ENCODE measurements at regions not wholly inside any gene's neighbourhood (a gene's known extent, or its start where the extent isn't known, plus 50 kb on each side); places are given as distances from the start of the nearest gene placed in this dataset.

DNA sequence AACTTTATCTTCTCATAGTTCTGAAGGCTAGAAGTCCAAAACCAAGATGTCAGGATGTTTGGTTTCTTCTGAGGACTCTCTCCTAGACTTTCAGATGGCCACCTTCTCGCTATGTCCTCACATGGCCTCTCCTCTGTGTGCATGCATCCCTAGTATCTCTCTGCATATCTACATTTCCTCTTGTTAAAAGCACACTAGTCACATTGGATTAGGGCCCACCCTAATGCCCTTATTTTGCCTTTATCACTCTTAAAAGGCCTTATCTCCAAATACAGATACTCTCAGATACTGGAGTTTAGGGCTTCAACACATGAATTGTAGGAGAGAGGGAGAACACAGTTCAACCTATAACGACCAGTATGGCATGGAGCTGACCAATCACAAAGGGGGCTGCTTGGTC is 151.7 kb downstream of the PRELID2 start:
- Histone ChIP-seq H3K9me3 (ENCODE audit: insufficient read depth, low read depth, low read length) (no peaks in the 10 kb centered on the region), H3K4me3 (ENCODE audit: insufficient read depth, low read depth, low read length) (no peak overlapping the region), H3K27me3 (ENCODE audit: insufficient read depth, low read length) (no peaks in the 10 kb centered on the region), H3K36me3 (ENCODE audit: insufficient read depth, low read length) (no peaks in the 10 kb centered on the region), H3K79me2 (ENCODE audit: insufficient read depth, low read length) (no peaks in the 10 kb centered on the region), H4K20me1 (ENCODE audit: insufficient read depth, low read length) (no peaks in the 10 kb centered on the region), H3K4me1 (ENCODE audit: insufficient read depth, low read length) (no peaks in the 10 kb centered on the region), H3K4me2 (ENCODE audit: low read length) (no peak overlapping the region), H3K9ac (ENCODE audit: low read length) (no peak overlapping the region), H3K27ac (ENCODE audit: low read depth, low read length) (no peak overlapping the region), H2AFZ (ENCODE audit: low read depth, low read length) (no peak overlapping the region)
- H3K27ac Mint-ChIP-seq (ENCODE audit: unreplicated experiment), result no peak overlapping the region
- no peak for FAIRE-seq
- H3K4me1 Mint-ChIP-seq (ENCODE audit: low read depth, unreplicated experiment), result peaks cover 8% of the 10 kb centered on the region
- no peak for DNase-seq (ENCODE audit: low read depth)
- H3K36me3 Mint-ChIP-seq (ENCODE audit: low read depth, unreplicated experiment), result no peaks in the 10 kb centered on the region
- H3K27me3 Mint-ChIP-seq (ENCODE audit: low read depth, unreplicated experiment), result no peaks in the 10 kb centered on the region
- no peaks in the 10 kb centered on the region for H3K9me3 Mint-ChIP-seq (ENCODE audit: unreplicated experiment)
- no peak overlapping the region for H3K4me3 Mint-ChIP-seq (ENCODE audit: unreplicated experiment)
- TF ChIP-seq, protein P1, sequence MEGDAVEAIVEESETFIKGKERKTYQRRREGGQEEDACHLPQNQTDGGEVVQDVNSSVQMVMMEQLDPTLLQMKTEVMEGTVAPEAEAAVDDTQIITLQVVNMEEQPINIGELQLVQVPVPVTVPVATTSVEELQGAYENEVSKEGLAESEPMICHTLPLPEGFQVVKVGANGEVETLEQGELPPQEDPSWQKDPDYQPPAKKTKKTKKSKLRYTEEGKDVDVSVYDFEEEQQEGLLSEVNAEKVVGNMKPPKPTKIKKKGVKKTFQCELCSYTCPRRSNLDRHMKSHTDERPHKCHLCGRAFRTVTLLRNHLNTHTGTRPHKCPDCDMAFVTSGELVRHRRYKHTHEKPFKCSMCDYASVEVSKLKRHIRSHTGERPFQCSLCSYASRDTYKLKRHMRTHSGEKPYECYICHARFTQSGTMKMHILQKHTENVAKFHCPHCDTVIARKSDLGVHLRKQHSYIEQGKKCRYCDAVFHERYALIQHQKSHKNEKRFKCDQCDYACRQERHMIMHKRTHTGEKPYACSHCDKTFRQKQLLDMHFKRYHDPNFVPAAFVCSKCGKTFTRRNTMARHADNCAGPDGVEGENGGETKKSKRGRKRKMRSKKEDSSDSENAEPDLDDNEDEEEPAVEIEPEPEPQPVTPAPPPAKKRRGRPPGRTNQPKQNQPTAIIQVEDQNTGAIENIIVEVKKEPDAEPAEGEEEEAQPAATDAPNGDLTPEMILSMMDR (IDR thresholded peaks at IDR 0.05; ENCODE audit: insufficient read depth, low read depth, low read length), result no peak
- no peak for TF ChIP-seq EZH2 (IDR thresholded peaks at IDR 0.05; ENCODE audit: insufficient read depth, low read length)

DNA sequence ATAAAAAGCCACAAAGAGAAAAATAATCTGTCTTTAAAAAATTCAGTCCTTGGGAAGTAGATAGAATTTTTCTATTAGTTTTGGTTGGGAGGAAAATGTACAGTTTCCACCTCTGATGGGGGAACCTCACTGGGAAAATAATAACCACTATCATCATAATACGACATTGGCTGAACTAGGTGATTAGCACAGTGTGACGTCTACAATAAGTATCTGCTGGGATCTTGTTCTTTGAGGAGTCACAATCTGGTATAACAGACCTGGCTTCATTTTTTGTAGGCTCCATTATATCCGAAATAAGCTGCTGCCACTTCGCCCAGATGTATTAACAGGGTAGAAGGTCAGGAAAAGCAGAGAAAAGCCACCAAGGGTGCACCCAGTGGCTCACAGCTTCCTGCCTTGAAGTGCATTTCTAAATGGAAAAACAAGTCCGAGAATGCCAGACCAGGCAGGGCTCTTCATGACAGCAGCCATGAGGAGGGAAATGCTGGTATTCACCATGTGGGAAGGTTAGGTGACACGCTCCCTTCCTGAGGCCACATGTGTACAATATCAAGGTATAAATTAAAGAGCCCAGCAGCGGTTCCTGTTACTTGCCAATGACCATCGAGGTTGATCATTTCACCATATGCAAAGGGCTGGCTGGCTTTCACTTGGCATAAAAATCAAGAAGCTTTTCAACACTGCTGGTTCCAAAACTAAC is 152.8 kb downstream of the PRELID2 start:
- no peaks in the 10 kb centered on the region for H3K36me3 ChIP-seq (ENCODE audit: insufficient read depth, low read length)
- DNase-seq (ENCODE audit: low read depth) (no peak), FAIRE-seq (no peak)
- H3K27me3 ChIP-seq (ENCODE audit: insufficient read depth, low read length), result no peaks in the 10 kb centered on the region
- no peaks in the 10 kb centered on the region for H3K36me3 Mint-ChIP-seq (ENCODE audit: low read depth, unreplicated experiment)
- H2AFZ ChIP-seq (ENCODE audit: low read depth, low read length), result no peak overlapping the region
- H3K4me1 ChIP-seq (ENCODE audit: insufficient read depth, low read length), result no peaks in the 10 kb centered on the region
- H3K27ac ChIP-seq (ENCODE audit: low read depth, low read length), result no peak overlapping the region
- H3K27ac Mint-ChIP-seq (ENCODE audit: unreplicated experiment), result peak overlapping the region; percentile 48
- H3K4me1 Mint-ChIP-seq (ENCODE audit: low read depth, unreplicated experiment), result peaks cover 8% of the 10 kb centered on the region
- H3K9me3 ChIP-seq (ENCODE audit: insufficient read depth, low read depth, low read length), result no peaks in the 10 kb centered on the region
- no peaks in the 10 kb centered on the region for H3K27me3 Mint-ChIP-seq (ENCODE audit: low read depth, unreplicated experiment)
- H3K9me3 Mint-ChIP-seq (ENCODE audit: unreplicated experiment), result no peaks in the 10 kb centered on the region
- H3K79me2 ChIP-seq (ENCODE audit: insufficient read depth, low read length), result no peaks in the 10 kb centered on the region
- no peak overlapping the region for H3K4me3 Mint-ChIP-seq (ENCODE audit: unreplicated experiment)
- no peaks in the 10 kb centered on the region for H4K20me1 ChIP-seq (ENCODE audit: insufficient read depth, low read length)
- H3K4me3 ChIP-seq (ENCODE audit: insufficient read depth, low read depth, low read length), result no peak overlapping the region
- no peak overlapping the region for H3K9ac ChIP-seq (ENCODE audit: low read length)
- TF ChIP-seq, protein P1 (IDR thresholded peaks at IDR 0.05; ENCODE audit: insufficient read depth, low read depth, low read length), result no peak
- no peak for TF ChIP-seq EZH2 (IDR thresholded peaks at IDR 0.05; ENCODE audit: insufficient read depth, low read length)
- H3K4me2 ChIP-seq (ENCODE audit: low read length), result no peak overlapping the region

DNA sequence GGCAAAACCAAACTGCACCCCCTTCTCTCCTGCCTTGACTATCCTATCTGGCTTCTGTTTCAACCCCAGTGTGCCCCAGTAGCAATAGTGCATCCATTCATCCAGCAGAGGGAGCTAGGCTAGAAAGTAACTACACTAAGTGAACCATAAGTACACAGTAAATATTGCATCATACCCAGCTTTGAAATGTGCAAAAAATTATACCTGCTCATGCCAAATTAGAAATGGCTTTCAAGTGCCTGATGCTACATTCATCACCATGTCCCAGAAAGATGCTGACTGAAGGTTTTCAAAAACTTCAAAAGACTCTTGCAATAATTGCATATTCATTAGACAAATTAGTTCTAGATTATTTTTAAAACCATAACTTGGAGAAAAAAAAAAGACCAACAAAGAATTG is 153.5 kb downstream of the PRELID2 start:
- no peaks in the 10 kb centered on the region for H4K20me1 ChIP-seq (ENCODE audit: insufficient read depth, low read length)
- H3K27ac Mint-ChIP-seq (ENCODE audit: unreplicated experiment), result peak overlapping the region; percentile 48
- no peak overlapping the region for H3K4me3 Mint-ChIP-seq (ENCODE audit: unreplicated experiment)
- no peaks in the 10 kb centered on the region for H3K79me2 ChIP-seq (ENCODE audit: insufficient read depth, low read length)
- H3K9ac ChIP-seq (ENCODE audit: low read length), result no peak overlapping the region
- DNase-seq (ENCODE audit: low read depth) (peak; percentile 57), FAIRE-seq (peak; percentile 82)
- peaks cover 8% of the 10 kb centered on the region for H3K4me1 Mint-ChIP-seq (ENCODE audit: low read depth, unreplicated experiment)
- no peaks in the 10 kb centered on the region for H3K27me3 ChIP-seq (ENCODE audit: insufficient read depth, low read length)
- no peak overlapping the region for H3K4me3 ChIP-seq (ENCODE audit: insufficient read depth, low read depth, low read length)
- no peak overlapping the region for H2AFZ ChIP-seq (ENCODE audit: low read depth, low read length)
- no peaks in the 10 kb centered on the region for H3K4me1 ChIP-seq (ENCODE audit: insufficient read depth, low read length)
- no peaks in the 10 kb centered on the region for H3K9me3 ChIP-seq (ENCODE audit: insufficient read depth, low read depth, low read length)
- H3K4me2 ChIP-seq (ENCODE audit: low read length), result no peak overlapping the region
- no peaks in the 10 kb centered on the region for H3K36me3 Mint-ChIP-seq (ENCODE audit: low read depth, unreplicated experiment)
- no peak overlapping the region for H3K27ac ChIP-seq (ENCODE audit: low read depth, low read length)
- no peaks in the 10 kb centered on the region for H3K36me3 ChIP-seq (ENCODE audit: insufficient read depth, low read length)
- TF ChIP-seq, protein P1 (IDR thresholded peaks at IDR 0.05; ENCODE audit: insufficient read depth, low read depth, low read length), result peak; percentile 89
- no peak for TF ChIP-seq EZH2 (IDR thresholded peaks at IDR 0.05; ENCODE audit: insufficient read depth, low read length)
- no peaks in the 10 kb centered on the region for H3K27me3 Mint-ChIP-seq (ENCODE audit: low read depth, unreplicated experiment)
- H3K9me3 Mint-ChIP-seq (ENCODE audit: unreplicated experiment), result no peaks in the 10 kb centered on the region

Data from astrocyte (in vitro differentiated cells and primary cell).